HCT116 (cell line): ENCODE measurements at regions not wholly inside any gene's neighbourhood (a gene's known extent, or its start where the extent isn't known, plus 50 kb on each side); places are given as distances from the start of the nearest gene placed in this dataset.

Experiments
- ATAC-seq: fragments of 200-7000 bp; cut with Tn5 transposase; 2 replicates; pipeline ENCODE4 v1.9.1; 2020; ENCODE audit warnings: mild to moderate bottlenecking, moderate library complexity
- BruUV-seq: library from RNA; stranded (reverse); fragments of 400-500 nt; replicated peaks from 2 replicates; lab custom pipeline; 2021; lab: Mats Ljungman, UMichigan
- CTCF ChIA-PET: fragments of 300-600 bp; sonication (Branson Sonifier 250); formaldehyde crosslinking; loops from one replicate; lab custom pipeline; 2021; ENCODE audit warnings: antibody characterized with exemption; lab: Charles Lee
- POLR2A ChIA-PET: fragments of 300-600, 350-600 bp; sonication (Branson Sonifier 250); formaldehyde crosslinking; loops from one replicate; lab custom pipeline; 2021; ENCODE audit warnings: antibody characterized with exemption; lab: Charles Lee
- RAD21 ChIA-PET, 2 experiments: fragments of 300-600 bp; sonication (Branson Sonifier 250); formaldehyde crosslinking; loops; one replicate each; lab custom pipeline; 2023; ENCODE audit warnings: low total read pairs in 2 of 2; ENCODE audit not compliant: uncharacterized antibody in 2 of 2, unreplicated experiment in 2 of 2, low non-redundant PET in 1 of 2; lab: Charles Lee
- DNase-seq: peaks from one replicate; pipeline ENCODE4 v3.0.0-alpha.2; 2010; ENCODE audit warnings: low read depth, low spot score
- H2AFZ ChIP-seq: fragments of 200-600 bp; shearing (Covaris generic), sonication (generic); 2 replicates; pipeline ENCODE4 v1.6.1; 2017; ENCODE audit warnings: low read depth, mixed run types, mixed read lengths, antibody characterized with exemption, low read length; ENCODE audit not compliant: poor library complexity, severe bottlenecking
- H3K27ac ChIP-seq: 2 replicates; pipeline ENCODE4 v1.5.1; 2012; ENCODE audit warnings: low read depth, low read length
- H3K27me3 ChIP-seq: fragments of 200-600 bp; sonication (generic); 2 replicates; pipeline ENCODE4 v1.6.1; 2016; ENCODE audit warnings: mixed run types, low read length, mixed read lengths; ENCODE audit not compliant: insufficient read depth
- H3K36me3 ChIP-seq, 2 experiments: fragments of 200-500 bp in 1 of 2; fragments of 200-600 bp in 1 of 2; sonication (Bioruptor generic) in 1 of 2; sonication (generic) in 1 of 2; 2 replicates each; pipeline versions ENCODE4 v1.5.1 to v1.6.1; 2014 to 2016; ENCODE audit warnings: low read length in 2 of 2, inconsistent platforms in 1 of 2, mixed read lengths in 1 of 2, mixed run types in 1 of 2; ENCODE audit not compliant: insufficient read depth in 2 of 2, control insufficient read depth in 1 of 2
- H3K4me1 ChIP-seq, 2 experiments: fragments of 200-600 bp in 1 of 2; sonication (generic) in 1 of 2; 2 replicates each; pipeline versions ENCODE4 v1.5.1 to v1.6.1; 2012 to 2017; ENCODE audit warnings: low read length in 2 of 2, inconsistent platforms in 1 of 2, mild to moderate bottlenecking in 1 of 2, mixed read lengths in 1 of 2, mixed run types in 1 of 2, moderate library complexity in 1 of 2; ENCODE audit not compliant: insufficient read depth in 2 of 2, control insufficient read depth in 1 of 2
- H3K4me2 ChIP-seq: fragments of 200-600 bp; sonication (generic); 2 replicates; pipeline ENCODE4 v1.6.1; 2017; ENCODE audit warnings: mixed run types, low read length, mixed read lengths
- H3K4me3 ChIP-seq, 2 experiments: fragments of 200-600 bp in 1 of 2; sonication (generic) in 1 of 2; replicated peaks in 1 of 2; 2 replicates each; pipeline ENCODE4 v1.5.1; 2011 to 2016; ENCODE audit warnings: low read length in 2 of 2, control low read depth in 1 of 2, low read depth in 1 of 2, mild to moderate bottlenecking in 1 of 2, mixed read lengths in 1 of 2, mixed run types in 1 of 2
- H3K79me2 ChIP-seq: fragments of 200-600 bp; sonication (generic); 2 replicates; pipeline ENCODE4 v1.6.1; 2017; ENCODE audit warnings: mild to moderate bottlenecking, mixed run types, low read length, moderate library complexity, mixed read lengths; ENCODE audit not compliant: insufficient read depth
- H3K9ac ChIP-seq: fragments of 200-600 bp; sonication (generic); 2 replicates; pipeline ENCODE4 v1.6.1; 2016; ENCODE audit warnings: low read length, mixed read lengths
- H3K9me2 ChIP-seq: fragments of 200-600 bp; sonication (generic), shearing (Covaris generic); 2 replicates; pipeline ENCODE4 v1.6.1; 2017; ENCODE audit warnings: mixed run types, mild to moderate bottlenecking, moderate library complexity; ENCODE audit not compliant: insufficient read depth
- H3K9me3 ChIP-seq, 2 experiments: fragments of 200-500 bp in 1 of 2; fragments of 200-600 bp in 1 of 2; sonication (Bioruptor generic) in 1 of 2; sonication (generic) in 1 of 2; 2 replicates each; pipeline ENCODE4 v1.6.1; 2014 to 2017; ENCODE audit warnings: low read length in 2 of 2, mixed read lengths in 2 of 2, inconsistent platforms in 1 of 2, low read depth in 1 of 2, mild to moderate bottlenecking in 1 of 2, mixed run types in 1 of 2, moderate library complexity in 1 of 2; ENCODE audit not compliant: control insufficient read depth in 1 of 2, insufficient read depth in 1 of 2
- H4K20me1 ChIP-seq: fragments of 200-600 bp; sonication (generic), shearing (Covaris generic); 2 replicates; pipeline ENCODE4 v1.6.1; 2017; ENCODE audit warnings: mixed run types, mild to moderate bottlenecking, moderate library complexity; ENCODE audit not compliant: insufficient read depth
- CEBPB ChIP-seq: IDR thresholded peaks from 2 replicates; pipeline ENCODE4 v1.6.1; 2012; ENCODE audit warnings: low read depth
- EZH2 ChIP-seq: fragments of 200-600 bp; sonication (generic); IDR thresholded peaks from 2 replicates; pipeline ENCODE4 v1.6.1; 2017; ENCODE audit warnings: antibody characterized with exemption, mixed run types
- JUND ChIP-seq: IDR thresholded peaks from 2 replicates; pipeline ENCODE4 v1.6.1; 2012
- POLR2A ChIP-seq: IDR thresholded peaks from 2 replicates; pipeline ENCODE4 v1.7.0; 2011; ENCODE audit warnings: borderline replicate concordance; ENCODE audit not compliant: insufficient read depth, insufficient read length; ENCODE audit errors: extremely low read depth
- POLR2AphosphoS5 ChIP-seq: IDR thresholded peaks from 2 replicates; pipeline ENCODE4 v1.6.1; 2011; ENCODE audit warnings: mild to moderate bottlenecking, low read depth, low read length, moderate library complexity
- SRF ChIP-seq: IDR thresholded peaks from 2 replicates; pipeline ENCODE4 v1.6.1; 2012; ENCODE audit warnings: low read depth
- YY1 ChIP-seq: IDR thresholded peaks from 2 replicates; pipeline ENCODE4 v1.6.1; 2011; ENCODE audit warnings: low read length, low read depth, moderate library complexity, mild to moderate bottlenecking; ENCODE audit not compliant: insufficient replicate concordance; ENCODE audit errors: extremely low read depth
- ZNF274 ChIP-seq: fragments of 200-500 bp; sonication (Bioruptor generic); IDR thresholded peaks from 2 replicates; pipeline ENCODE4 v1.6.1; 2014; ENCODE audit warnings: mild to moderate bottlenecking, low read depth, low read length, inconsistent platforms
- intact Hi-C: fragments of 100-400 bp; cut with micrococcal nuclease; formaldehyde crosslinking; loops from 2 replicates; pipeline ENCODE4 v1.10.0; 2022
- TF ChIP-seq, protein P1 (sequence below): IDR thresholded peaks from 2 replicates; pipeline ENCODE4 v1.6.1; 2012
- TF ChIP-seq, protein P2 (sequence below): IDR thresholded peaks from 2 replicates; pipeline ENCODE4 v1.6.1; 2011; ENCODE audit warnings: mild to moderate bottlenecking, low read length, moderate library complexity; ENCODE audit not compliant: insufficient replicate concordance; ENCODE audit errors: extremely low read depth
- TF ChIP-seq, protein P3 (sequence below), 3 experiments: fragments of 200-600 bp in 1 of 3; sonication (generic) in 1 of 3; IDR thresholded peaks in 2 of 3; conservative IDR thresholded peaks in 1 of 3; 2 replicates each; pipeline ENCODE4 v1.5.1; 2012 to 2017; ENCODE audit warnings: low read depth in 2 of 3, low read length in 2 of 3, antibody characterized with exemption in 1 of 3, borderline replicate concordance in 1 of 3, control low read depth in 1 of 3, mild to moderate bottlenecking in 1 of 3, mixed read lengths in 1 of 3, mixed run types in 1 of 3, moderate library complexity in 1 of 3; ENCODE audit not compliant: insufficient read depth in 1 of 3
- TF ChIP-seq, protein P4 (sequence below): IDR thresholded peaks from 2 replicates; pipeline ENCODE4 v1.6.1; 2012

DNA sequence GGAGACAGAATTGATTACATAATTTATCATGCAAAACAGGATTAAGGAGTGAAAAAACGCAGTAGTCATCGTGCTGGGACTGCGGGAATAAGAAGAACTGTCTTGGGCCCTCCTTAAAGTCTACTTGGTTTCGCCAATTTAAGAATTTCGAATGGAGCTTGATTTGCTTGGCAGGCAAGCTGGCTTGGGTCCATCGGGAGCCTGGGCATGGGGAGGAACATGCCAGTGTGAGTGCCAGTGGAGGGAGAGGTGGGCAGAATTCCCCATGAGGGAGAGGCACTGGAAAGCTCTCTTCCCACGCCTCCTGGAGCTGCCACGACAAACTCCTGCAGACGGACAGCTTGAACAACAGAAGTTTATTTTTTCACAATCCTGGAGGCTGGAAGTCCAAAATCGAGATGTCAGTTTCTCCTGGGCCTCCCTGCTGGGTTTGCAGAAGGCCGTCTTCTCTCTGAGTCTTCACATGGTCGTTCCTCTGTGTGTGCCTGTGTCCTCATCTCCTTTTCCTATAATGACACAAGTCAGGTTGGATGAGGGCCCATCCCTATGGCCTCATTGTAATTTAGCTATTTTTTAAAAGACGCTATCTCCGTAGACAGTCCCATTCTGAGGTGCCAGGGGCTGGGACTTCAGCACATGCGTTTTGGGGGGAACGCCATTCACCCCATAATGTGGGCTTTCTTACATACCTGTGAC, 528.7 kb upstream of the DPP6 start (continued):
- TF ChIP-seq, protein P1, sequence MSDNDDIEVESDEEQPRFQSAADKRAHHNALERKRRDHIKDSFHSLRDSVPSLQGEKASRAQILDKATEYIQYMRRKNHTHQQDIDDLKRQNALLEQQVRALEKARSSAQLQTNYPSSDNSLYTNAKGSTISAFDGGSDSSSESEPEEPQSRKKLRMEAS, result no peak
- TF ChIP-seq CEBPB (no peak), ZNF274 (no peak), YY1 (no peak)

DNA sequence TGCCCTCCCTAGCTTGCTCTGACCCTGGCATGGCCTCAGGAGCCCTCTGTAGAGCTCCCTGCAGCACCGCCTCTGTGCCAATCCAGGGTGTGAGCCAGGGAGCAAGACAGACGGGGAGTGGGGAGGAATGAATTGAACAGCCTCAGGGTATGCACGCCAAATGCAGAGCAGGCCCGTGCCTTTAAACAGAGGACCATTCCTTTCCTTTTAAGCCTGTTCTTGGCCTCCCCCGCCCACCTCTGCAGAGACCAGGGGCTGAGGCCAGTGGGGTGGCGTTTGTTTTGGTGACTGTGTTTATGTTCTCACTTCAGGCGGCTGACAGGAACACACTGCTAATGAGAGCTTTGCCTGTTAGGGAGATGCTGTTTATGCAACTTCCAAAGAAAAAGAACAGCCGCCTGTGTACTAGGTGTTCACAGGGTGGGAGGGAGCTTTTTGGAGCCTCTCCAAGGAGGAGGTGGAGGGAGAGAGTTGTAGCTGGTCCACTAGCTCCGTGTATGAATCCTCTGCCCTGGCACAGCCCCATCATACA, 528.1 kb upstream of the DPP6 start:
- no peak for ATAC-seq

DNA sequence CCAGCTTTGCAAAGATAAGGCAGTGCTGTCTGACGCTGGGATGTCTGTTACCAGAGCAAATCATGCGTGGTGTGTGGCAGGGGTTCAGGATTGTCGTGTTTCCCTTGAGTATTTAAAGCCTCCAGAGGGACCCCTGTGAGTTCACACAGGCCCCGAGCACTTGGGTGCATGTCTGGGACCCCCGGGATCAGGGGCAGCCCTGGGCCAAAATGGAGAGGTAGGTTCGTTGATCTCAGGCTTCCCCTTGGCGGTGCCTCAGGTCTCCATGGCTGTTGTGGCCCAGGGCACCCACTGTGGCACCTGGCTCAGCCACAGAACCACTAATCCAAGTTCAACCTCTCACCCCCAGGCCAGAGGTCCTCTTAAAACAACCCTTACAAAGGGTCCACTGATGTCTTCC, 523.1 kb upstream of the DPP6 start:
- peaks cover 4 to 11% of the 10 kb centered on the region in 2 experiments; a peak in 2 of 4 replicates for H3K9me3 ChIP-seq
- CTCF ChIA-PET, result no interaction called here
- no peaks in the 10 kb centered on the region for H3K9me2 ChIP-seq
- no peaks in the 10 kb centered on the region for H3K36me3 ChIP-seq
- RAD21 ChIA-PET, result no interaction called here
- H3K9ac ChIP-seq, result no peak overlapping the region
- H3K4me1 ChIP-seq, result no peaks in the 10 kb centered on the region
- ATAC-seq (no peak), DNase-seq (no peak)
- no peak overlapping the region for H2AFZ ChIP-seq
- no peak overlapping the region for H3K27ac ChIP-seq
- no peaks in the 10 kb centered on the region for H3K27me3 ChIP-seq
- POLR2A ChIA-PET, result no interaction called here
- H3K79me2 ChIP-seq, result no peaks in the 10 kb centered on the region
- no peaks in the 10 kb centered on the region for H4K20me1 ChIP-seq
- no peak overlapping the region for H3K4me2 ChIP-seq
- intact Hi-C loops, result no loop called here
- no peak overlapping the region for H3K4me3 ChIP-seq
- BruUV-seq, result no TSS peak
- no peak for TF ChIP-seq EZH2
- no peak for TF ChIP-seq SRF
- TF ChIP-seq POLR2AphosphoS5, result no peak
- TF ChIP-seq, protein P1, result no peak
- TF ChIP-seq, protein P2, sequence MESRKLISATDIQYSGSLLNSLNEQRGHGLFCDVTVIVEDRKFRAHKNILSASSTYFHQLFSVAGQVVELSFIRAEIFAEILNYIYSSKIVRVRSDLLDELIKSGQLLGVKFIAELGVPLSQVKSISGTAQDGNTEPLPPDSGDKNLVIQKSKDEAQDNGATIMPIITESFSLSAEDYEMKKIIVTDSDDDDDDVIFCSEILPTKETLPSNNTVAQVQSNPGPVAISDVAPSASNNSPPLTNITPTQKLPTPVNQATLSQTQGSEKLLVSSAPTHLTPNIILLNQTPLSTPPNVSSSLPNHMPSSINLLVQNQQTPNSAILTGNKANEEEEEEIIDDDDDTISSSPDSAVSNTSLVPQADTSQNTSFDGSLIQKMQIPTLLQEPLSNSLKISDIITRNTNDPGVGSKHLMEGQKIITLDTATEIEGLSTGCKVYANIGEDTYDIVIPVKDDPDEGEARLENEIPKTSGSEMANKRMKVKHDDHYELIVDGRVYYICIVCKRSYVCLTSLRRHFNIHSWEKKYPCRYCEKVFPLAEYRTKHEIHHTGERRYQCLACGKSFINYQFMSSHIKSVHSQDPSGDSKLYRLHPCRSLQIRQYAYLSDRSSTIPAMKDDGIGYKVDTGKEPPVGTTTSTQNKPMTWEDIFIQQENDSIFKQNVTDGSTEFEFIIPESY, result no peak
- no peak for TF ChIP-seq YY1
- TF ChIP-seq POLR2A, result no peak
- TF ChIP-seq, protein P3, sequence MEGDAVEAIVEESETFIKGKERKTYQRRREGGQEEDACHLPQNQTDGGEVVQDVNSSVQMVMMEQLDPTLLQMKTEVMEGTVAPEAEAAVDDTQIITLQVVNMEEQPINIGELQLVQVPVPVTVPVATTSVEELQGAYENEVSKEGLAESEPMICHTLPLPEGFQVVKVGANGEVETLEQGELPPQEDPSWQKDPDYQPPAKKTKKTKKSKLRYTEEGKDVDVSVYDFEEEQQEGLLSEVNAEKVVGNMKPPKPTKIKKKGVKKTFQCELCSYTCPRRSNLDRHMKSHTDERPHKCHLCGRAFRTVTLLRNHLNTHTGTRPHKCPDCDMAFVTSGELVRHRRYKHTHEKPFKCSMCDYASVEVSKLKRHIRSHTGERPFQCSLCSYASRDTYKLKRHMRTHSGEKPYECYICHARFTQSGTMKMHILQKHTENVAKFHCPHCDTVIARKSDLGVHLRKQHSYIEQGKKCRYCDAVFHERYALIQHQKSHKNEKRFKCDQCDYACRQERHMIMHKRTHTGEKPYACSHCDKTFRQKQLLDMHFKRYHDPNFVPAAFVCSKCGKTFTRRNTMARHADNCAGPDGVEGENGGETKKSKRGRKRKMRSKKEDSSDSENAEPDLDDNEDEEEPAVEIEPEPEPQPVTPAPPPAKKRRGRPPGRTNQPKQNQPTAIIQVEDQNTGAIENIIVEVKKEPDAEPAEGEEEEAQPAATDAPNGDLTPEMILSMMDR (IDR thresholded peaks at IDR 0.05 in 2 of 3, conservative IDR thresholded peaks at IDR 0.05 in 1 of 3; ENCODE audit: borderline replicate concordance in 1 of 3, insufficient read depth in 1 of 3, low read depth in 2 of 3, low read length in 2 of 3), result no peak
- TF ChIP-seq, protein P4, sequence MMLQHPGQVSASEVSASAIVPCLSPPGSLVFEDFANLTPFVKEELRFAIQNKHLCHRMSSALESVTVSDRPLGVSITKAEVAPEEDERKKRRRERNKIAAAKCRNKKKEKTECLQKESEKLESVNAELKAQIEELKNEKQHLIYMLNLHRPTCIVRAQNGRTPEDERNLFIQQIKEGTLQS, result no peak

More for the DNA sequence above, 528.1 kb upstream of the DPP6 start:
- H3K4me2 ChIP-seq, result no peak overlapping the region
- no peaks in the 10 kb centered on the region for H4K20me1 ChIP-seq
- no peak for DNase-seq
- H3K27me3 ChIP-seq, result no peaks in the 10 kb centered on the region
- H3K27ac ChIP-seq, result no peak overlapping the region
- no peaks in the 10 kb centered on the region for H3K36me3 ChIP-seq
- H3K9me3 ChIP-seq, result peaks cover 0 to 10% of the 10 kb centered on the region in 2 experiments; a peak in 2 of 4 replicates
- BruUV-seq, result no TSS peak
- no peaks in the 10 kb centered on the region for H3K9me2 ChIP-seq
- ChIA-PET CTCF (no interaction called here), RAD21 (no interaction called here), POLR2A (no interaction called here)
- H3K4me3 ChIP-seq, result no peak overlapping the region
- H3K79me2 ChIP-seq, result no peaks in the 10 kb centered on the region
- H3K9ac ChIP-seq, result no peak overlapping the region
- intact Hi-C loops, result no loop called here
- TF ChIP-seq CEBPB, result no peak
- TF ChIP-seq YY1, result no peak
- no peak for TF ChIP-seq JUND
- no peaks in the 10 kb centered on the region for H3K4me1 ChIP-seq
- no peak overlapping the region for H2AFZ ChIP-seq
